Cerebellar nuclear complex (tissue), 1 donor: ENCODE measurements at regions not wholly inside any gene's neighbourhood (a gene's known extent, or its start where the extent isn't known, plus 50 kb on each side); places are given as distances from the start of the nearest gene placed in this dataset.
"Not testable (repeated sequence)": the region's sequence is repeated elsewhere in the genome, so short reads cannot be mapped to it uniquely, and the experiment has no call there.

ENCODE experiments used
- DNase-seq, 2 experiments: peaks; one replicate each; lab custom pipeline; 2025; lab: John Stamatoyannopoulos, UW

- DNase-seq: no peak
Observed at GRCh38 chr6:14754751-14755513, 490.9 kb upstream of the JARID2 start.

GRCh38 chr6:14756340-14756739 lies 489.5 kb upstream of the JARID2 start:
- DNase-seq: no peak

GRCh38 chr6:14757014-14757413 lies 488.9 kb upstream of the JARID2 start:
- DNase-seq: no peak

- DNase-seq: no peak
Observed at GRCh38 chr6:14757418-14757817, 488.5 kb upstream of the JARID2 start.

- no peak for DNase-seq
Observed at GRCh38 chr6:14758421-14759081, 487.3 kb upstream of the JARID2 start.

- DNase-seq: no peak
Observed at GRCh38 chr6:14759976-14760672, 485.7 kb upstream of the JARID2 start.

GRCh38 chr6:14762077-14762476 lies 483.8 kb upstream of the JARID2 start:
- no peak for DNase-seq

GRCh38 chr6:14763139-14763538 lies 482.7 kb upstream of the JARID2 start:
- no peak for DNase-seq

- DNase-seq: no peak
Observed at GRCh38 chr6:14763616-14764015, 482.3 kb upstream of the JARID2 start.

- DNase-seq: no peak
Observed at GRCh38 chr6:14765106-14765505, 480.8 kb upstream of the JARID2 start.

- DNase-seq: no peak
Observed at GRCh38 chr6:14765721-14766390, 480.0 kb upstream of the JARID2 start.

GRCh38 chr6:14766391-14766994 lies 479.4 kb upstream of the JARID2 start:
- no peak for DNase-seq

- DNase-seq: no peak
Observed at GRCh38 chr6:14767226-14767625, 478.6 kb upstream of the JARID2 start.

- no peak for DNase-seq
Observed at GRCh38 chr6:14770040-14770439, 475.8 kb upstream of the JARID2 start.

GRCh38 chr6:14770572-14770971 lies 475.3 kb upstream of the JARID2 start:
- no peak for DNase-seq

GRCh38 chr6:14771016-14771415 lies 474.9 kb upstream of the JARID2 start:
- no peak for DNase-seq

GRCh38 chr6:14772188-14772587 lies 473.7 kb upstream of the JARID2 start:
- DNase-seq: no peak

GRCh38 chr6:14775528-14775927 lies 470.3 kb upstream of the JARID2 start:
- no peak for DNase-seq

- no peak for DNase-seq
Observed at GRCh38 chr6:14776307-14776706, 469.6 kb upstream of the JARID2 start.

GRCh38 chr6:14781772-14782525 lies 463.9 kb upstream of the JARID2 start:
- DNase-seq: no peak

- DNase-seq: not testable (repeated sequence)
Observed at GRCh38 chr6:14782921-14783464, 462.9 kb upstream of the JARID2 start.
